AG04449 (cell line): ENCODE measurements at regions not wholly inside any gene's neighbourhood (a gene's known extent, or its start where the extent isn't known, plus 50 kb on each side); places are given as distances from the start of the nearest gene placed in this dataset.

Source experiments
- CTCF ChIA-PET: fragments of 350-600 bp; formaldehyde crosslinking; extraction: SDS; loops from one replicate; lab custom pipeline; 2021; ENCODE audit warnings: antibody characterized with exemption; lab: Yijun Ruan, JAX
- POLR2A ChIA-PET: fragments of 400-600, 350-600 bp; formaldehyde crosslinking; extraction: SDS; loops from one replicate; lab custom pipeline; 2020; ENCODE audit warnings: antibody characterized with exemption, inconsistent platforms; lab: Yijun Ruan, JAX
- DNase-seq: peaks from one replicate; pipeline ENCODE4 v3.0.0-alpha.2; 2010; ENCODE audit warnings: low read depth, low spot score
- H3K4me3 ChIP-seq: 2 replicates; pipeline ENCODE4 v1.5.1; 2011; ENCODE audit warnings: low read depth, mild to moderate bottlenecking, control low read depth, low read length
- TF ChIP-seq, protein P1 (sequence below): IDR thresholded peaks from one replicate; pipeline ENCODE4 v1.5.1; 2011; ENCODE audit warnings: mild to moderate bottlenecking, moderate library complexity, low read length, control low read depth, inconsistent platforms; ENCODE audit not compliant: insufficient read depth; ENCODE audit errors: missing control alignments

- ChIA-PET CTCF (no interaction called here), POLR2A (no interaction called here)
- TF ChIP-seq, protein P1, sequence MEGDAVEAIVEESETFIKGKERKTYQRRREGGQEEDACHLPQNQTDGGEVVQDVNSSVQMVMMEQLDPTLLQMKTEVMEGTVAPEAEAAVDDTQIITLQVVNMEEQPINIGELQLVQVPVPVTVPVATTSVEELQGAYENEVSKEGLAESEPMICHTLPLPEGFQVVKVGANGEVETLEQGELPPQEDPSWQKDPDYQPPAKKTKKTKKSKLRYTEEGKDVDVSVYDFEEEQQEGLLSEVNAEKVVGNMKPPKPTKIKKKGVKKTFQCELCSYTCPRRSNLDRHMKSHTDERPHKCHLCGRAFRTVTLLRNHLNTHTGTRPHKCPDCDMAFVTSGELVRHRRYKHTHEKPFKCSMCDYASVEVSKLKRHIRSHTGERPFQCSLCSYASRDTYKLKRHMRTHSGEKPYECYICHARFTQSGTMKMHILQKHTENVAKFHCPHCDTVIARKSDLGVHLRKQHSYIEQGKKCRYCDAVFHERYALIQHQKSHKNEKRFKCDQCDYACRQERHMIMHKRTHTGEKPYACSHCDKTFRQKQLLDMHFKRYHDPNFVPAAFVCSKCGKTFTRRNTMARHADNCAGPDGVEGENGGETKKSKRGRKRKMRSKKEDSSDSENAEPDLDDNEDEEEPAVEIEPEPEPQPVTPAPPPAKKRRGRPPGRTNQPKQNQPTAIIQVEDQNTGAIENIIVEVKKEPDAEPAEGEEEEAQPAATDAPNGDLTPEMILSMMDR: no peak
- DNase-seq: no peak
- H3K4me3 ChIP-seq: no peak overlapping the region
Measured at GRCh38 chr9:134258828-134259546, 67.3 kb upstream of the RXRA start.

DNA sequence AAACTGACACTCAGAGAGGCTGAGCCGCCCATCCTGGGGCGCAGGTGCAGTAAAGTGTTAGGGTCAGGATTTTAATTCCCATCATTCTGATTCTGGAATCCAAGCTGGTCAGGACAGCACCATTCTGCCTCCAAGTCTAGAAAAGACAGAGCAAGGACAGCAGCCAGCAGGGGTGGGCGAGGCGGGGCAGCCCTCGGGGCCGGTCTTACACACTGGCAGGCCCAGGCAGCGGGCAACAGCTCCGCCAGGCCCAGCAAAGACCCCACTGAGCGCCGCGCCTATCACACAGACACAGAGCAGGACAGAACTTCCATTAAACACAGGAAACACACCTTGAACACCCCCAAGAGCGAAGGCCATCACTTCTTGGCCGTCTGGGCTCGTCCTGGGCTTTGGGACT, 66.5 kb upstream of the RXRA start:
- POLR2A ChIA-PET: no interaction called here
- DNase-seq: no peak
- H3K4me3 ChIP-seq: no peak overlapping the region
- TF ChIP-seq, protein P1: no peak
- CTCF ChIA-PET: no interaction called here

GRCh38 chr9:134260801-134261200, 65.5 kb upstream of the RXRA start:
- TF ChIP-seq, protein P1: no peak
- DNase-seq: no peak
- ChIA-PET POLR2A (no interaction called here), CTCF (no interaction called here)
- no peak overlapping the region for H3K4me3 ChIP-seq

- no peak overlapping the region for H3K4me3 ChIP-seq
- TF ChIP-seq, protein P1: no peak
- ChIA-PET CTCF (no interaction called here), POLR2A (no interaction called here)
- DNase-seq: no peak
Measured at GRCh38 chr9:134262035-134262434, 64.2 kb upstream of the RXRA start.

DNA sequence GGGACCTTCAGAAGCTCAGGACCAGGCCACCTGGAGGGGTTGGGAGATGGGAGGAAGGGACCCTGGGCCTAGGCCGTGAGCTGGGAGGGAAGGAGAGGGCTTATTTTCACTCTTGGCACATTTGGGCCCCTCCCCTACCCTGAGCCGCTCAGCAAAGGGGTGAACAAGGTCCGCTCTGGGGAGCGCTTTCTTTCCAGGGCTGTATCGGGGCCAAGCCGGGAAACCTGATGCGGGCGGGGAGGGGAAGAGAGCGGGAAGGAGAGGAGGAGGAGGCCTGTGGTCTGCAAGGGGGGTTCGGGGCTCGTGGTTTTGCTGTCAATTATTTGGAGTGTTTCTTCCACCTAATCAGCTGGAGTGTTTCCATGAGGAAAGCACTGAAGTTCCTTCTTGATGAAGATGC, 62.7 kb upstream of the RXRA start:
- H3K4me3 ChIP-seq: no peak overlapping the region
- DNase-seq: no peak
- TF ChIP-seq, protein P1: no peak
- CTCF ChIA-PET: no interaction called here
- POLR2A ChIA-PET: no interaction called here

DNA sequence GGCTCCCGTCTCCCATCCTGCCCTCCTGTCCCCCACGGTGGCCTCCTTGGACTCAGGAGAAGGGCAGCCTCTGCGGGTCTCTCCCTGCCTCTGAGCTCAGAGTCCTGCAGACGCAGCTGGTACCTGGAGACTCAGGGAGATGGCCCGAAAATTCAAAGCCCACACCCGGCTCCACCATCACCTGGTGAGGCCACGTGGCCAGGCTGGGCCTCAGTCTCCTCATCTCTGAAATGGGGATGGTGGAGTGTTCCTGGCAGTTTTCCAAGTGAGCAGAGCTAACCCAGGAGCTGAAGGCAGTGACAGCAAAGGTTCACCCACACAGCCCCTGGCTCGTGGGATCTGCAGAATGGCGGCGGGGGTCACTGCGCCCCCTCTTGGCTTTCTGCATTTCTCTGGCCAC, 62.1 kb upstream of the RXRA start:
- no peak overlapping the region for H3K4me3 ChIP-seq
- no peak for DNase-seq
- TF ChIP-seq, protein P1: no peak
- ChIA-PET CTCF (no interaction called here), POLR2A (no interaction called here)
